ENCODE measurements at regions not wholly inside any gene's neighbourhood (a gene's known extent, or its start where the extent isn't known, plus 50 kb on each side); places are given as distances from the start of the nearest gene placed in this dataset.

GRCh38 chr15:95304151-95304946 is 1026.2 kb upstream of the NR2F2 start:
- peak overlapping the region in 4 of 5 donors; percentile 11 to 65 (median 26) for H3K4me3 Mint-ChIP-seq
- peaks cover 17 to 22% of the 10 kb centered on the region in 2 donors for H3K4me1 Mint-ChIP-seq
- DNase-seq: no peak
- H3K9me3 Mint-ChIP-seq: peaks cover 0 to 4% (median 0%) of the 10 kb centered on the region in 6 donors
- peaks cover 0 to 4% (median 0%) of the 10 kb centered on the region in 3 donors for H3K36me3 Mint-ChIP-seq
- peak overlapping the region in 1 of 6 donors; percentile 59 for H3K27ac Mint-ChIP-seq
- H3K27me3 Mint-ChIP-seq (ENCODE audit: low read depth in 3 of 3): peaks cover 19 to 24% (median 20%) of the 10 kb centered on the region in 3 donors

GRCh38 chr15:95304947-95305400 is 1025.5 kb upstream of the NR2F2 start:
- Mint-ChIP-seq H3K27ac (no peak overlapping the region), H3K36me3 (peaks cover 0 to 4% (median 0%) of the 10 kb centered on the region in 3 donors), H3K4me3 (peak overlapping the region in 1 of 5 donors; percentile 65), H3K9me3 (peaks cover 0 to 4% (median 0%) of the 10 kb centered on the region in 6 donors), H3K4me1 (peaks cover 17 to 22% of the 10 kb centered on the region in 2 donors), H3K27me3 (ENCODE audit: low read depth in 3 of 3) (peaks cover 20 to 27% (median 23%) of the 10 kb centered on the region in 3 donors)
- no peak for DNase-seq

- Mint-ChIP-seq H3K4me1 (peaks cover 14 to 22% of the 10 kb centered on the region in 2 donors), H3K9me3 (peaks cover 0 to 2% (median 0%) of the 10 kb centered on the region in 6 donors), H3K4me3 (no peak overlapping the region), H3K36me3 (no peaks in the 10 kb centered on the region), H3K27ac (no peak overlapping the region), H3K27me3 (ENCODE audit: low read depth in 3 of 3) (peaks cover 22 to 25% (median 24%) of the 10 kb centered on the region in 3 donors)
- no peak for DNase-seq
Observed at GRCh38 chr15:95307115-95307514, 1023.4 kb upstream of the NR2F2 start.

- H3K4me1 Mint-ChIP-seq: no peaks in the 10 kb centered on the region
- no peak overlapping the region for H3K27ac Mint-ChIP-seq
- no peak for DNase-seq
- H3K4me3 Mint-ChIP-seq: no peak overlapping the region
- H3K9me3 Mint-ChIP-seq: peaks cover 0 to 3% (median 0%) of the 10 kb centered on the region in 6 donors
- H3K36me3 Mint-ChIP-seq: peaks cover 0 to 3% (median 0%) of the 10 kb centered on the region in 3 donors
- peaks cover 6 to 19% (median 11%) of the 10 kb centered on the region in 3 donors for H3K27me3 Mint-ChIP-seq (ENCODE audit: low read depth in 3 of 3)
Observed at GRCh38 chr15:95319242-95319641, 1011.3 kb upstream of the NR2F2 start.

GRCh38 chr15:95323796-95324195 is 1006.7 kb upstream of the NR2F2 start:
- Mint-ChIP-seq H3K4me1 (peaks cover 6 to 12% of the 10 kb centered on the region in 2 donors), H3K27ac (no peak overlapping the region), H3K4me3 (no peak overlapping the region), H3K27me3 (ENCODE audit: low read depth in 3 of 3) (peaks cover 10 to 19% (median 13%) of the 10 kb centered on the region in 3 donors), H3K9me3 (peaks cover 0 to 3% (median 0%) of the 10 kb centered on the region in 6 donors), H3K36me3 (peaks cover 0 to 3% (median 0%) of the 10 kb centered on the region in 3 donors)
- DNase-seq: no peak

- H3K27ac Mint-ChIP-seq: no peak overlapping the region
- H3K9me3 Mint-ChIP-seq: peaks cover 0 to 3% (median 0%) of the 10 kb centered on the region in 6 donors
- peaks cover 6 to 12% of the 10 kb centered on the region in 2 donors for H3K4me1 Mint-ChIP-seq
- DNase-seq: no peak
- peaks cover 0 to 3% (median 0%) of the 10 kb centered on the region in 3 donors for H3K36me3 Mint-ChIP-seq
- peaks cover 9 to 19% (median 12%) of the 10 kb centered on the region in 3 donors for H3K27me3 Mint-ChIP-seq (ENCODE audit: low read depth in 3 of 3)
- H3K4me3 Mint-ChIP-seq: no peak overlapping the region
Observed at GRCh38 chr15:95324656-95325055, 1005.8 kb upstream of the NR2F2 start.

- Mint-ChIP-seq H3K4me3 (peak overlapping the region in 2 of 5 donors; percentile 17 to 53), H3K4me1 (peaks cover 6 to 12% of the 10 kb centered on the region in 2 donors), H3K27ac (no peak overlapping the region), H3K27me3 (ENCODE audit: low read depth in 3 of 3) (peaks cover 7 to 14% (median 11%) of the 10 kb centered on the region in 3 donors), H3K9me3 (peaks cover 0 to 3% (median 0%) of the 10 kb centered on the region in 6 donors), H3K36me3 (no peaks in the 10 kb centered on the region)
- no peak for DNase-seq
Observed at GRCh38 chr15:95325763-95326404, 1004.6 kb upstream of the NR2F2 start.

GRCh38 chr15:95326431-95327182 is 1003.9 kb upstream of the NR2F2 start:
- Mint-ChIP-seq H3K27ac (no peak overlapping the region), H3K4me1 (peaks cover 6 to 12% of the 10 kb centered on the region in 2 donors), H3K9me3 (peaks cover 0 to 3% (median 0%) of the 10 kb centered on the region in 6 donors), H3K4me3 (peak overlapping the region in 4 of 5 donors; percentile 17 to 56 (median 34)), H3K36me3 (no peaks in the 10 kb centered on the region), H3K27me3 (ENCODE audit: low read depth in 3 of 3) (peaks cover 7 to 14% (median 11%) of the 10 kb centered on the region in 3 donors)
- DNase-seq: no peak

- peaks cover 7 to 14% (median 11%) of the 10 kb centered on the region in 3 donors for H3K27me3 Mint-ChIP-seq (ENCODE audit: low read depth in 3 of 3)
- H3K36me3 Mint-ChIP-seq: no peaks in the 10 kb centered on the region
Observed at GRCh38 chr15:95327183-95327525, 1003.3 kb upstream of the NR2F2 start.

GRCh38 chr15:95327661-95328060 is 1002.8 kb upstream of the NR2F2 start:
- Mint-ChIP-seq H3K27me3 (ENCODE audit: low read depth in 3 of 3) (peaks cover 4 to 14% (median 11%) of the 10 kb centered on the region in 3 donors), H3K4me1 (peaks cover 6 to 12% of the 10 kb centered on the region in 2 donors)
- DNase-seq: no peak

More at GRCh38 chr15:95327183-95327525, 1003.3 kb upstream of the NR2F2 start:
- DNase-seq: no peak
- peaks cover 6 to 12% of the 10 kb centered on the region in 2 donors for H3K4me1 Mint-ChIP-seq
- H3K27ac Mint-ChIP-seq: no peak overlapping the region
- peaks cover 0 to 3% (median 0%) of the 10 kb centered on the region in 6 donors for H3K9me3 Mint-ChIP-seq
- H3K4me3 Mint-ChIP-seq: peak overlapping the region in 3 of 5 donors; percentile 33 to 56 (median 36)

GRCh38 chr15:95328559-95328958 is 1001.9 kb upstream of the NR2F2 start:
- peaks cover 0 to 1% (median 0%) of the 10 kb centered on the region in 6 donors for H3K9me3 Mint-ChIP-seq
- H3K4me3 Mint-ChIP-seq: no peak overlapping the region
- H3K27ac Mint-ChIP-seq: no peak overlapping the region
- no peaks in the 10 kb centered on the region for H3K36me3 Mint-ChIP-seq
- DNase-seq: no peak
- H3K27me3 Mint-ChIP-seq (ENCODE audit: low read depth in 3 of 3): peaks cover 4 to 14% (median 11%) of the 10 kb centered on the region in 3 donors
- peaks cover 6 to 12% of the 10 kb centered on the region in 2 donors for H3K4me1 Mint-ChIP-seq

More at GRCh38 chr15:95327661-95328060, 1002.8 kb upstream of the NR2F2 start:
- Mint-ChIP-seq H3K9me3 (peaks cover 0 to 2% (median 0%) of the 10 kb centered on the region in 6 donors), H3K36me3 (no peaks in the 10 kb centered on the region), H3K4me3 (no peak overlapping the region), H3K27ac (no peak overlapping the region)

- no peak overlapping the region for H3K27ac Mint-ChIP-seq
- H3K4me1 Mint-ChIP-seq: peaks cover 6 to 12% of the 10 kb centered on the region in 2 donors
- H3K36me3 Mint-ChIP-seq: no peaks in the 10 kb centered on the region
- no peak overlapping the region for H3K4me3 Mint-ChIP-seq
- H3K27me3 Mint-ChIP-seq (ENCODE audit: low read depth in 3 of 3): peaks cover 4 to 11% (median 10%) of the 10 kb centered on the region in 3 donors
- no peak for DNase-seq
- H3K9me3 Mint-ChIP-seq: peaks cover 0 to 1% (median 0%) of the 10 kb centered on the region in 6 donors
Observed at GRCh38 chr15:95329362-95329761, 1001.1 kb upstream of the NR2F2 start.

GRCh38 chr15:95341686-95342085 is 988.8 kb upstream of the NR2F2 start:
- Mint-ChIP-seq H3K9me3 (peaks cover 0 to 2% (median 0%) of the 10 kb centered on the region in 6 donors), H3K4me3 (no peak overlapping the region), H3K36me3 (peaks cover 3 to 8% (median 4%) of the 10 kb centered on the region in 3 donors), H3K27ac (no peak overlapping the region), H3K4me1 (no peaks in the 10 kb centered on the region), H3K27me3 (ENCODE audit: low read depth in 3 of 3) (peaks cover 0 to 7% (median 2%) of the 10 kb centered on the region in 3 donors)
- no peak for DNase-seq

Measured in immature natural killer cell (primary cell).